ENCODE measurements at regions not wholly inside any gene's neighbourhood (a gene's known extent, or its start where the extent isn't known, plus 50 kb on each side); places are given as distances from the start of the nearest gene placed in this dataset.

DNA sequence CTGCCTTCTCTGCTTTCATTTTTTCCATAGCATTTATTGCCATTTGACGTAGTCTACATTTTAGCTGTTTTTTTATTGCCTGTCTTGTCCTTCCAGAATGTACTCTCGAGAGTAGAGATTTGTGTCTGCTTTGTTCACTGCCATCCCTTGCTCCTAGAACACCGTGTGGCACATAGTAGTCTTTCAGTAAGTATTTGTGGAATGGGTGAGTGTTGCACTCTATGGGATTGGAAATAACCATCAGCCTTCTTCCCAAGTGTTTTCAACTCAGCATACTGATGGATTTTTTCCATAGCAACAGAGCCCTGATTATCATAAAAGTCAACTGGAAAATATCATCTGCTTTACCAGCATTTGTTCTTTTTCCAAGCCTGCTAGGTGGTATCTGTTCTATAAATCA, 462.6 kb downstream of the ENC1 start:
- DNase-seq: no peak

DNA sequence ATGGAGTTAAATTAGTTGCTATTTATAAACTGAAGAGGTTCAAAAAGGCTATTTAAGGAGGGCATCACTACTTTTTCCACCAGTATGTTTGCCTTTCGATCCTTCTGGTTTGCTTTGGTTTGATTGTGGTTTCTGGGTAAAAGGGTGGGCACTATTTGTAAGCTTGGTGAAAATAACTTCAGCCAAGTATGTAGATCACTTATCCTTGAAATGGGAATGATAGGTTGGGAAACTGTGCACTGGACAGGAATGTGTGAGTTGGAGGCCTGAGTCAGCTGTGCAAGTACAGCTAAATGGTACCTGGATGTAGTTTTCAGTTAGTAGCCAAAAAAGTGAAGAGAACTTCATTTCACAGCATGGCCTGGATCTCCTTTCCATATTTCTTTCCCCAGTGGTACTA, 466.2 kb downstream of the ENC1 start:
- no peak for DNase-seq

DNA sequence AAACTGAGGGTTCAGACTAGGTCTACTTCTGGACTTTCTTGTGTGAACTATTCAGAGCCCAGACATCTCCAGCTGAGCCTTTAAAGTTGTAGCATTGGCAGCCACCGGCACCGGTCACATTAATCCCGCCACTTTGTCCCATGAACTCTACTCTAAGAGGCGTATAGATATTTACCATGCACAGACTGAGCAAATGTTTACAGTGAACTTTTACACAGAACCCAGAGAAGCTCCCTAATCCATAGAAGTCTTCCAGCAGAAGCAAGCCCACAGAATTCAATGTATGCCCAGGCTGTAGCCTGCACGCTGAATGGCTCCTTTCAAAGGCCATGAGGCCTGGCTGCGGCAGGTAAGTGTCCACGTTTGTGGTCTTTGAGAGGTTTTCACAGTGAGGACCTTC, 466.9 kb downstream of the ENC1 start:
- no peak for DNase-seq

DNA sequence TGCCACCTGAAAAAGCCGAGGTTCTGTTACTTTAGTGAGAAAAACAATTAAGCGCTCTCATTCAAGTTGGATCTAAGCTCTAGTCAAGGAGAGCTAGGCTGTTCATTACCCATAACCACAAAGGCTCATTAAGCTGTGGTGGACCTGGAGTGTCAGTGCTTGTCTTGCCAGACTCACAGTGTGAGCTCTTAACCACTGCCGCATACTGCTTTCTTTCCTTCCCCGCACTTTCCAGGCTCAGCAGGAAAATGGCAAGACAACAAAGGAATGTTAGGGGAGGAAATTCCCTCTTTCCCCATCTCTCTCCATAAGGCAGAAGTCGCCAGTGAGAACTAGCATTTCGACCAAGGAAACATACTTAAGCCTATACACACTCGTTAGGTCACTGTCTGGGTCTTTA, 467.3 kb downstream of the ENC1 start:
- DNase-seq: no peak

DNA sequence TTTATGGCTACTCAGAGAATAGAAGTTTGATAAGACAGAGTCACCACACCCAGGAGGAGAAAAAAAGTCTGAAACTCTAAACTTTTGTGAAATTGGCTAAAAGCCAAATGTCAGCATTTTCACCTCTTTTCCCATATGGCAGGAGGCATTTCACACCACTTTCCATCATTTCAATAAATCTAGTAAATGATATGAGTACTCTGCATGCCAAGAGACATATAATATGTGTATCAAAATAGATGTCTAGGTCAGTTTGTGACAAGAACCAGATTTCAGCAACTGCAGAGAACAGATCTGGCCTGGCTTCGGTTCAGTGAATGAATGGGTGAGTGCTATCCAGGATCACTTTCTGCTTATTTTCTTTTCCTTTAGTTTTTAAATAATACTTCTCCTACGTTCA, 470.8 kb downstream of the ENC1 start:
- no peak for DNase-seq

DNA sequence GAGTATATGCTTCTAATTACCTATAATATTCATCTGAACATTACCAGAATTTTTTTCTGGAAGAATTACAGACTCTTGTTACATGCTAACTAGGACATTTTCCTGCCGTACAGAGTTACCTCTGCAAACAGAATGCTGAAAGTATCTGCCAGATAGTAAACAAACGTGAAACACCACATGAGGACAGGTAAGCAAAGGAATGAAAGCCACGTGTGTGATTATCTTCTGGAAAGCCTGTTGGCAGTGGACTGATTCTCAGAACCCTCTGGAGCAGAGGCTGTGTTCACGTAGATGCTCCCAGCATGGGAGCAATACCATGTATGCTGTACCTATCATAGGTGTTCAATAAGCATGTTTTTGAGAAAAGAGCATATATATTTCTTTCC, 472.6 kb downstream of the ENC1 start:
- no peak for DNase-seq

DNA sequence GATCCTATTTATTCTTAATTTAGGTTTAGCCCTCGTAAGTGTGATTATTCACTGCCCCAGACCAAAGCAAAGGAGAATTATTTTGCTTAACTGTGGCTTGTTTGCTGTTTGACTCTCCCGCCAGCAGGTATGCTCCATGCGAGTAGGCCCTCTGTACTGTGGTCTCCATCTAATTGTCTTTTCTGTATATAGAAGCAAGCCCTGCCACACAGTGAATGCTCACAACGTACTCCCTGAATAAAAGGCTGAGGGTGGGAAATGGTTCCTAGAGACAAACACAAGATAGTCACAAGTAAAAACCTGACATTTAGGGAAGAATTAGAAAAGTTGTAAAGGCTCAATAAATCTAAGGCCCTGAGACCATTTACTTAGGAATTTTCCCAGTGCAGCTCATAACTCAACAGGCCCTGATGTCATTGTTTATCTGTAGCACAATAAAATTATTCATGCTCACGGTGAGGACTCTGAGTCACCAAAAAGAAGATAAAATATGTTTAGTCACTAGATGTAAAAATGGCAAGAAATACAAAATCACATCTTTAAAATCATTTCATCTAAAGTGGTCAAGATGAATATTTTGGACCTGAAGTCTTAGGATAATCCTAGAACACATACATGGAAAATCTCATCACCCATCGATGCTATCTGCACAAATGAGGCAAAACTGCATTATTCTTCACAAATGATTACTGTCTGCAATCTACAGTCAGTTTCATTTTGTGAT, 473.2 kb downstream of the ENC1 start:
- no peak for DNase-seq

DNA sequence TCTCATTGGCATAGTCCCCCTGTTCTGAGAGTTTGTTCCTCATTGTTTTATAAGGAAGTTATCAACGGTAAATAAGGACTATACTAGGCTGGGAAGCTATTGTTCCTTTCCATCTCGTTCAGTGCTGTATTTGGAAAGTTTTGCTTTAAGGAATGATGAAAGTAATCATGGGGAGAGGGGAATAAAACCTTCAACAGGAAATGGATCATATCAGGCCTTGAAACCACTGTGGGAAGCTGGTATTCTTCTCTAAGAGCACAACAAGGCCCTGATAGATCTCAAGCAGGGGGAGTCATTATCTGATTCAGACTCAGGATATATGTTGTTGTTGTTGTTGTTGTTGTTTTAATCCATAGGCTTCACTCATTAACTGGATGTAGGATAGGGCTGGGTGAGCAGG, 474.5 kb downstream of the ENC1 start:
- DNase-seq: no peak

DNA sequence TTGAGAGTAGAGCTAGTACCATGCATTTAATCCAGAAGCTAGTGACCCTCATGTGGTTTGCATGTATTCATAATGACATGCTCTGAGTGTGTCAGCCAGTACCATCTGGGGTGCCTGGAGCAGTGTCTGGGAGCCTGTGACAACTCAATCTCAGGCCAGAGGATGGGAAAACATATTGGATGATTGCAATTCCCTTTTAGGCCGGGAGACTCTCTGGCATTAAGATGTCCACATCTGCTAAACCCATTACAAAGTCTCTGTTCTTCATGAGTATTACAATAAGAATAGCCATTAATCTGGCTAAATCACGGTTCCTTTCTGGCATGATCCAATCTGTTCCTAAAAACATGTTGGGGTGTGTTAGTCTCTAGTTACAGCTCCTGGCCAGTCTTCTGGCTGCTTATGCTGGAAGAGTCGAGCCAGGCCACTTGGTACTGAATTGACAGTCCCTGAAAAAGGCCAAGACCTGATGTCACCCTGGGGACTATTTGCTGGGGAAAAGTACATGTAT, 475.7 kb downstream of the ENC1 start:
- DNase-seq: no peak

DNA sequence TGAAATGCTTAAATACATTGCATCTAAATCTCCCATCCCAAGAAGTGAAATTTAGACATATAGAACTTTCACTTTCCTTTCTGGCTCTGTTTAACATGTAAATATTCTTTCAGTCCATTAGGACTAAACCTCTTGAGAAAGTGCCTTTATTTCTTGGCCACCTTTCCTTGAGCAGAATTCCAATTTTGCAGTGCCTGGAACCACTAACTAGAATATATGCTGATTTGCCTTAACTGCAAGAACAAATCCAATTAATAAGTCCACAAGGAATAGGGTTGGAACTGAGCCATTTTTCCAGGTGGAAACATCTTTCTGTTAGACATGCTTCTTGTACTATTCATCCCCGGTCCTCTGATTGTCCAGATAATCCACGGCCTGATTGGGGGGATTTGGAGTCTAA, 478.0 kb downstream of the ENC1 start:
- no peak for DNase-seq

DNA sequence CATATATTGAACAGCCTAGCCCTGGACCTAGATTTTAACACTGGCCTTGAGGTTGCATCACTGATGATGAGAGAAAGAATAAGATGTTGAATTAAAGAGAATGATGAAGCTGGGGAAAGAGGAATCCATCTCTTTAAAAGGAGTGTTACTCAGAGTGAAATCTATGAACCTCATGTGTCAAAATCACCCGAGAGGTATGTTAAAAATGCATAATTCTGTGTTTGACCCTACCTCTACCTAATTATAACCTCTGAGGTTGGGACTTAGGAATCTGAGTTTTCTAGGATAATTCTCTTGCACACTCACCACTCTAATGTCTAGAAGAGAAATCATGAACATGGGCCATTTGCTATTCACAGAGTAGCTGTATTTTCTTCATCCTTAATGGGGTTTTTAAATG, 479.4 kb downstream of the ENC1 start:
- no peak for DNase-seq

DNA sequence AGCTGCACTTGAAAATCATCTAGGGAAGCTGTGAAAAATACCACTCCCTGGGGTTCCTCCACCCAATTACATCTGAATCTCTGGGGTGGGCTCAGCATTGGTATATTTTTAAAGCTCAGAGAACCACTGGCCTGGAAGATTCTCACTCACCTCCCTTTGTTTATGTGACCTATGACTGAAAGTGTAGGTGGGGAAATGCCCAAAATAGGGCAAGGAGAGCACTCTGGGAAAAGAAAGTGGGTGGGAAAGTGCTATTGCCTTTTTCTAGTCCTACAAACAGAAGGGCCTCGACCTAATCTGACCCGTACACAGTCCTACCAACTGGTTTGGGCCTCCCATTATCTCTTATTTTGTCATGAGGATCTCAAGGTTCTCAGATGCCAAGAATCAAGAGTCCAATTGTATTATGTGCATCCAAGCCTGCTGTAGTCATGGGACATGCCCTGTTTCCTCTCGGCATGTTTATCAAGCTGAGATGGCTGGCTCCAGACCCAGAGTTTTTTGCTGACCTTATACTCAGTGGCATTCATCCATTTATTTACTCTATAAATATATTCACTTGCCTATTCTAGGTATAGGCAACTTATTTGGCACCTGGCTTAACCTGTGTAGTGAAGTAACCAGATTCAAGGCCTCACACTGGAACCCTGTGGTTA, 483.7 kb downstream of the ENC1 start:
- DNase-seq: no peak

DNA sequence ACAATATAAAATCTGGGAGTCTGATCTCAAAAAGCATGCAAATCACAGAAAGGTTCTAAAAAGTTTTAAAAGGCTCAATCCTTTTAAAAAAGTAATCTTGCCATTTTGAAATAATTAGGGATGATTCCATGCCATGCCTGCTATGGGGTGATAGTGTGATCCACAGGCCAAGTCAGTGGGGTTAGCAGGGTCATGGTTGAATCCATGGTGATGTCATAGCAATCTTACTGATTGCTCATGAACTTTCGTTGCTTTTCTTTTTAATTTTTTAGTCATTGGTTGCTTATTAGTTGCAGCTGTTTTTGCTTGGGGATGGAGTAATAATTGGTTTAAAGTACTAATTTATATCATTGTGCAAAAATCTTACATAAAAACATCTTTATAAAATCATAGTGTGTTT, 485.0 kb downstream of the ENC1 start:
- DNase-seq: no peak

DNA sequence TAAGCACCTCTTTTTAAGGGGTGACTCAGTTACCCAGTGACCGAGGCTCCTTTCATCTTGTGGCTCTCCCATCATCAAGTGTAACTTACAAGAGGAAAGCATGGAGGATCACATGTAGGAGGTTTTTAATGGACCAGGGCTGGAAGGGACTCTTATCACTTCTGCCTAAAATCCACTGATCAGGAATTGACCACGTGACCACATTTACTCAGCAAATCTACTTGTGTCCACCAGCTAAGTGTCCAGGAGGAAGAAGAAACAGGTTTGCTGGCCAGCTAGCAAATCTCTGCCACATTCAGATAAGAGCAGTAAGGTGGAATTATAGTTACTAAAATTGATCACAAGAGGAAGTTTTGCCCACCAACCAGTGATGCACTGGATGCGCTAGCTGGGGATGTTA, 486.0 kb downstream of the ENC1 start:
- no peak for DNase-seq

DNA sequence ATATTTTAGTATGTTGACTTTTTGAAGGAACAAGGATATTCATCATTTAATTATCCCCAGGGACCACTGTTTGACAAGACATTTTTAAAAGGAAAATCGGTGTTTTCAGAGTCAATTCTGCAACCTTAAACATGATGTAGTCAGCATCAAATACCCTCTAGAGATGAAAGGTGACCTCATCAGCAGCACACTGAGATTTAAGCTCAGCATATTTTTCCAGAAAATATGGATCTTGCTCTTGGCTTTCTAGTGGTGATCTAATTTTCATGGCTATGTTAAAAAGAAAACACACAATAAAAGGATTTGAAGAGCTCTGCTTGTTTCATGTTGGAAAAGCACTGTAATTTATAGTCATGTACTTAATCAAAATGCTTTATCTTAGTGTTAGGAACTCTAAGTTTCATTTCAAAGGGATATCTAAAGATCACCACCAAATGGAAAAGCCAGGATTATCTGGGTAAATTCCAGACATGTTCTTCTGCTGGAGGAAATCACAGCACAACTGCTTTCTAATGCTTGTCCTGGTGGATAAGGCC, 487.2 kb downstream of the ENC1 start:
- no peak for DNase-seq

DNA sequence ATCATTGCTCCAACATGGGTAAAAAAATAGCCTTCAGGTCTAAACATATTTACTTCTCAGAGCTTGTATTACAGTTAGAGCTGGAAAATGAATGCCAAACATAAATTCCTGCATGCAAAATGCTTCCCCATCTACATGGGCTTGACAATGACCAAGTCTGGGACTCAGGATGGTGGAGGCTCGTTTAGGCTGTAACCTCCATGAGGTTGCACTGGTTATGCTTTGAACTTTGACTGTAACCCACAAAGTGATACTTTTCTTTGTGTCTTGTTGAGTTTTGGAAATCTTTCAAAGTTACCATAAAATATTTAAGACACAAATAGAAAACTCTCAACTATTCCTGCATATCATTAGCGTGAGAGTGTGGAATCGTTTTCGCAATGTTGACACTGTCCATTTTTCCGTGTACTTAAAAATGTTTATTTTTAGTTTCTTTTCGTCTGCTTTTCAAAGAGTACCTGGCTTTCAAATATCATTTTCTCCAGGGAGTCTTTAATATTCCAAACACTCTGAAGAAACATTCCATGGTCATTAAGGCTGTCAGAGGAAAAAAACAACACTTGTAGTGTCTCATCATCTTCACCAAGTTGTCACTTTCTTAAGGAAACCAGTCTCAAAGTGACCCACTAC, 487.8 kb downstream of the ENC1 start:
- no peak for DNase-seq

DNA sequence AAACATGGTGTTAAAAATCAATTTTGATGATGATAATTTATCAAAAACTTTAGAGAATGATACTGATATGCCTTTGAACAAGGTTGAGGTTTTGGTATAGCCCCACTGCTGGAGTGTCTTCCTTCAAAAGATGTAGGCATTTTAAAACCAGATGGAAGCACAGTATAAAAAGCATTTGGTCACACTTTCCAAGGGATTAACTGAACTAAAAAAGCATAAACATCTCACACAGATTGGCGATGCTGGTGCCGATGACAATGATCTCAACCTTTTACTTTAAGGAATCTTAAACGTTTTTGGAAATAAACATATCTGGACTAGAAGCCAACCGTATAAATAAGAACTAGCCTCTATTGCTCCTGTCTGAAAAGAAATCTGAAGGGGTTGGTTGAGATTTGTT, 488.4 kb downstream of the ENC1 start:
- no peak for DNase-seq

DNA sequence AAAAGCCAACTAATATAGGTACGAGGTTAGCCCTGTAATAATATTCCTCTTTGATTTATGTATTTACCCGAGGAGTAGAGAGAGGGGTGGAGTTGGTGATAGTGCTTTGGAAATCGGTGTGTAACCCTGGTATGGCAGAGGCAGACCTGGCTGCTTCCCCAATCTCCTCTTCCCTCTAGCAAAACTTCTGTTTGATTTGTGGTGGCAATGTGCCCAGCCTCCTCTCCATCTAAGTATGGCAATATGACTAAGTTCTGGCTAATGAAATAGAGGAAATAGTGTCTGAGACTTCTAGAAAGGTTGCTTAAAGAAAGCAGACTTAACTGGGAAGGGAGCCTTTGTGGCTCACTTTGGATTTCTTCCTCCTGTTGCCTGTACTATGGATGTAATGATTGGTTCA, 491.1 kb downstream of the ENC1 start:
- no peak for DNase-seq

DNA sequence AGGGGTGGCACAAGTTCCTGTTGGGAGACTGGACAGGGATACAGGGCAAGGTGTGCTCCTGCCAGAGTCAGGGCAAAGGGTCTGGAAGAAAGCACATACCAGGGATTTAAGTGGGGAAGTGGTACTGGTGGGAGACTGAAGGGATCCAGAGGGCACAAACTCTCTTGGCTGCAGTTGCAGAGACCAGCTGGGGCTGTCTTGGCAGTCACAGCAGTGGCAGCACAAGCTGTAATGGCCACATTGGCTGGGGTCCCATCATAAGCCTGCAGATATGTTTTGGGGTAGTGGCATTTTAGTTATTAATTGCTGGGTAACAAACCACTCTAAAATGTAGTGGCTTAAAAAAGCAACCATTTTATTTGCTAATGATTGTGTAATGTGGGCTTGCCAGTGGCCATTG, 492.2 kb downstream of the ENC1 start:
- no peak for DNase-seq

DNA sequence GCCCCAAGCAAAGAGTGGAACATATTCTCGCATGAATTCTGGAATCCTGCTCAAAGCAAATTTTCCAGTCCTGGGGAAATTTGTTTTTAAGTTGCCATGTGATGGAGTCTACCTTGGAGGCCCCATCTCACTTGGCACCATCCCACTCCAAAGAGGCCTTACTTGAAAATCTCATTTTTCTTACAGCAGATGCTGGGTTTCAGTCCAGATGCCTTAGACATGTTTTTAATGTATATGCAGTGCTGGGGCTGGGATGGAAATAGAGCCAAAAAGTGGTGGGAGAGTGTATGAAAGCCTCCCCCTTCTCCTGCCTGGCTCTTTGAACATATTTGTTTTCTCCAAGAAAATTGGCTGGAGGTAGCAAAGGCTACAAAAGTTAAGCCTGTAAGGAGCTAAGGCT, 493.7 kb downstream of the ENC1 start:
- DNase-seq: no peak

DNA sequence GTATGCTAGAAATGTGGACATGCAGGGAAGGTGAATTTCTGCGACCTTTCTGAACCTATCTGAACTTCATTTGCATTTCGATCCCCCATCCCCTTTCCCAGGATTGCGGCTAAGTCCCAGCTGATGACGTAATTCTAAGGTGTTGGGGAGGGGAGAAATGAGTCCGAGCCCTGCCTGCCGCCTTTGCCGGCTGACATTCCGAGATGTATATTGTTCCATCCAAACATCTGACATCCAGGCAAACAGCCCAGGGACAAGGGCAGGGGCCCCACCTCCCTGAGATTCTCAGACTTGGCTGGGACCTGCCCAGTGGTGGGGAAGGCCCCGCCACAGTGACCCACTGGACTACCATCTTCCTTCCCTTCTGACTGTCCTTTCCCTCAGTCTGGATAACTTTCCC, 494.6 kb downstream of the ENC1 start:
- DNase-seq: no peak

DNA sequence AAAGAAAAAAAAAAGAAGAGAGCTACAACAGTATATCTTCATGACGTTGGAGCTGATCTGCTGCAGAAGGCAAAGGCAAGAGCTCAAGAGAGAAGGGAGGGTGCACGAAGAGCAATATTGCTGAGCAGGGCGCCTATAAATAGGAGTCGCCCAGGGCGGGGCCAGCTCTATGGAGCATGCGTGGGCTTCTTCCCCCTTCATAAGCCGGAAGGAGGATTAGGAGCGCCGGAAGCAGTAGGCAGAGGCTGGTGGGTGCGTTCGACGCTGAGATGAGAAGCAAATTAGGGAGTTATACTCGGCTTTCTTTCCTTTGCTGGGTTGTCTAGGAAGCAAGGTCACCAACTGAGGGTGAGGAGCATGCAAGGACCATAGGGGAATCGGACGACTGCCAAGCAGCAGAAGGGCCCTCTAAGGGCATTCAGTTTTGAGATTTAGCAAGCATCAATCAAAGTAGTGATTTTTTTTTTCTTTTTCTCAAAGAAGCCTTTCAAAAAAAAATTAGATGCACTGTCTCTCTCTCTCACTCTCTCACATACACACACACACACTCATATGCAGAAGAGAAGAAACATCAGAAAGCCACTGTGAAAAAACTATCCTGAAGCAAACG, 496.7 kb downstream of the ENC1 start:
- DNase-seq: no peak

DNA sequence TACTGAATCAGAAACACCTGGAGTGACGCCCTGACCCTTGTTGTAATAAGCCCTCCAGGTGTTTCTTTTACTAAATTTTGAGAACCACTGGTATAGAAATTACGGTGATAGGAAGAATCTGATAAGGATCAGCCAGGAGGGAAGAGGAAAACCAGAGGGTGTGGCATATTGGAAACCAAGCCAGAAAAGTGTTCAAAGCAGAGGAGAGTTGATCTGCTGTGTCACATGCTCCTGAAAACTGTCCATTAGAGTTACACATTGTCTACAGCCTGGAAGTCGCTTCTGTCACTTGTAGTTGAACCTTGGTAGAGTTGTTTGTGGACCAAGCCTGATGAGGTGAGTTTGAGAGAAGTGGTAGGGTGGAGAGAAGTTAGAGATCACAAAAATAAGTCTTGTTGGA, 497.4 kb downstream of the ENC1 start:
- DNase-seq: no peak

DNA sequence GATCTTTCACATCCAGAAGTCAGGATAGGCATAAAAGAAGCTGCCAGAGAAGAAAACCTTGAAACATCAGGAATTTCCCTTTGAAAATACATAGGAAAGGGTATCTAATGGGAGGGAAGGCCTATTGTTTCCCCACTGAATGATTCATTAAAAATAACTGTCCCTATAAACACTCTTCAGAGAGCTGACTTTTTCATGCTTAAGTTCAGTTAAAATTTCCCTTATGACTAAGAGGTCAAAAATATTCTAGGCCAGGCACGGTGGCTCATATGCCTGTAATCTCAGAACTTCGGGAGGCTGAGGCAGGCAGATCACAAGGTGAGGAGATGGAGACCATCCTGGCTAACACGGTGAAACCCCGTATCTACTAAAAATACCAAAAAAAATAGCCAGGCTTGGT, 499.5 kb downstream of the ENC1 start:
- no peak for DNase-seq
